T-helper 2 cell (primary cell): ENCODE measurements at regions not wholly inside any gene's neighbourhood (a gene's known extent, or its start where the extent isn't known, plus 50 kb on each side); places are given as distances from the start of the nearest gene placed in this dataset.
"Not testable (repeated sequence)": the region's sequence is repeated elsewhere in the genome, so short reads cannot be mapped to it uniquely, and the experiment has no call there.

ENCODE experiments used
- DNase-seq, 5 experiments: peaks; one replicate each; pipeline versions ENCODE4 v3.0.0 to v3.0.0-alpha.2; 2012 to 2022

- DNase-seq = no peak
Measured at GRCh38 chr3:176415661-176416295, 781.5 kb downstream of the TBL1XR1 start.

GRCh38 chr3:176412771-176413170, 784.5 kb downstream of the TBL1XR1 start:
- DNase-seq = no peak

GRCh38 chr3:176403531-176403930, 793.8 kb downstream of the TBL1XR1 start:
- no peak for DNase-seq

GRCh38 chr3:176401211-176401610, 796.1 kb downstream of the TBL1XR1 start:
- DNase-seq = no peak

- no peak for DNase-seq
Measured at GRCh38 chr3:176399193-176399592, 798.1 kb downstream of the TBL1XR1 start.

DNA sequence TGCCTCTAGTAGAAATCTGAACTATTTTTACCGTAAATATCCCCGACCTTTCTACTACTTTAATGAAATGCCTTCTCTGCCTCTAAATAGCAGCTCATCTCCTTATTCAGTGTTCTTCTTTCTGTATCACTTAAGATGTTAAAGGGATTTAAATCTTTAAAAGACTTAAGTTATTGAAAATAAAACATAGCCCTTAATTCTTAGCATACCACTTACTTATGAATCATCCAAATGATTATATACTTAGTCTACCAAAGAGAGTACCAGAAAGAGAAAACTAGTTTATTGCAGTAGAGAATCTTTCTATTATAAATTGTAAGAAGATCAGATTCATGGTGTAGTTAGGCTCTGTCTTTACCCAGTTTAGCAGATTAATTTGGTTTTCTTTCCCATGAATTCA, 802.0 kb downstream of the TBL1XR1 start:
- DNase-seq = no peak

DNA sequence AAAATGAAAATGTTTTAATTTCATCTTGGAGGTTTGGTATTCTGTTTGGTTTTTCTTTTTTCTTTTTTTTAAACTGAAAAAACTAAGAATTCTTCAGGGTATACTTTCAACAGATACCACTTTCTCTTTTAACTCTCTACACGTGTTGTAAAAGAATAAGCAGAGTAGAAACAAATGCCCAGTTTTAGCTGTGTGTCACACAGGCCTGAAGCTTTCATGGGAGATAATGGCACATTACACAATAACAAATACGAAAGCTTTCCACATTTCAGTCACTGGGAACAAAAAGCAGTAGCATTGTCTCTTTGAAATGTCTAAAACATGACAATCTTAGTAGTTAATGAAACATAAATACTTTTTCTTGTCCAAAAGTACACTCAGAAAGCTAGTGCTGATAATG, 818.5 kb downstream of the TBL1XR1 start:
- no peak for DNase-seq

DNA sequence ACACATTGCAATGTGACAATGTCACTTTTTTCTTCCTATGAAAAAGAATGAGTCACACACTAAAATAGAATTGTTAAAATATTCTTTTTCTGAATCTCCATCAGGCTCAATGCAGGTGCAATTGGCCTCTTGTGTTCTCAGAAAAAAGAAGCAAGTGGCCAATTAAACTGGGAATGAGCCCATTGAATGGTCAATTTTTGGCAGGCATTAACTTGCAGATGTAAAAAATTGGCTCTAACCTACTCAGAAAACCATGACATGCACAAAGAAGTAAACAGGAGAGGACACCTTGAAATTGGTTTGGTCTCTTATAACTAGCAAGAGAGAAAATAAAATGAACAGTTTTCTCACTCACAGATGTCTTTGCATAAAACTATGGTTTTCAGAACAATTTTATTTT, 820.8 kb downstream of the TBL1XR1 start:
- no peak for DNase-seq

DNA sequence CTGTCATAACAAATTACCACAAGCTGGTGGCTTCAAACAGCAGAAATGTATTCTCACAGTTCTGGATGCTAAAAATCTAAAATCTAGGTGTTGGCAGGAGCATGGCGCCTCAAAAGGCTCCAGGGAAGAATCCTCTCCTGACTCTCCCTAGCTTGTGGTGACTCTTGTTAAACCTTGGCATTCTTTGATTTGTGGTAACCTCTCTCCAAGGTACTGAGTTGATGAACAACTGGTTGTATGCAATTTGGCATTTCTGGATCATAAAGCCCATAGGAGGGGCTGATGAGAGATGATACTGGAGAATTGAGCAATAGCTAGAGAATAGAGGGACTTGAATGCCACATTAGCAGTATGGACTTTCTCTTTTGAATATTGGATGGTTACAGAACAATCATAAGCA, 821.8 kb downstream of the TBL1XR1 start:
- DNase-seq = no peak

DNA sequence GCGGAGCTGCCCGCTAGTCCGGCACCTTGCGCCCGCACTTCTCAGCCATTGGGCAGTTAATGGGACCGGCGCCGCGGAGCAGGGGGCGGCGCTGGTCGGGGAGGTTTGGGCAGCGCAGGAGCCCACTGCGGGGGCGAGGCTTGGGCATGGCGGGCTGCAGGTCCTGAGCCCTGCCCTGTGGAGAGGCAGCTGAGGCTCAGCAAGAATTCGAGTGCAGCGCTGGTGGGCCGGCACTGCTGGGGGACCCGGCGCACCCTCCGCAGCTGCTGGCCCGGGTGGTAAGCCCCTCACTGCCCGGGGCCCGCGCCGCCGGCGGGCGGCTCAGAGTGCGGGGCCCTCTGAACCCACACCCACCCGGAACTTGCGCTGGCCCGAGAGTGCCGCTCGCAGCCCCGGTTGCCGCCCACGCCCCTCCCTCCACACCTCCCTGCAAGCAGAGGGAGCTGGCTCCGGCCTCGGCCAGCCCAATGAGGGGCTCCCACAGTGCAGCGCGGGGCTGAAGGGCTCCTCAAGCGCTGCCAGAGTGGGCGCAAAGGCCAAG, 835.0 kb downstream of the TBL1XR1 start:
- no peak for DNase-seq

GRCh38 chr3:176359211-176359610, 838.1 kb downstream of the TBL1XR1 start:
- DNase-seq = no peak

- DNase-seq = no peak
Measured at GRCh38 chr3:176357891-176358290, 839.4 kb downstream of the TBL1XR1 start.

- no peak for DNase-seq
Measured at GRCh38 chr3:176354843-176355242, 842.4 kb downstream of the TBL1XR1 start.

- no peak for DNase-seq
Measured at GRCh38 chr3:176352716-176353334, 844.5 kb downstream of the TBL1XR1 start.

DNA sequence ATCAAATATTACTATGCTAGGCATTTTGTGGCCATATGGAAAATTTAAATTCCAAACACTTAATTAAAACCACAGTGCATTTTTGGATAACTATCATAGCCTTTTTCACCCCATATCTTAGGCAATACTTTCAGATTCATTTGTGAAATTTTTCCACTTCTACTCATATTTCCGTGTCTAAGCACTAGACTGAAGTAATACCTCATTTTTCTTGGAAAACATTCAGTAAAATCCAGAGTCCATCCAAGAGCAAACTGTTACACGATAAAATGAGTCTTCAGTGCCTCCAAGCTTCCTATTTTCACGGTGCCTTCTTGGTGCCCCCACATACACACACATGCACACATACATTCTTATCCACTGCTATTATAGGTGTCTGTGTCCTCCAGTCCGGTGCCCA, 845.9 kb downstream of the TBL1XR1 start:
- no peak for DNase-seq

DNA sequence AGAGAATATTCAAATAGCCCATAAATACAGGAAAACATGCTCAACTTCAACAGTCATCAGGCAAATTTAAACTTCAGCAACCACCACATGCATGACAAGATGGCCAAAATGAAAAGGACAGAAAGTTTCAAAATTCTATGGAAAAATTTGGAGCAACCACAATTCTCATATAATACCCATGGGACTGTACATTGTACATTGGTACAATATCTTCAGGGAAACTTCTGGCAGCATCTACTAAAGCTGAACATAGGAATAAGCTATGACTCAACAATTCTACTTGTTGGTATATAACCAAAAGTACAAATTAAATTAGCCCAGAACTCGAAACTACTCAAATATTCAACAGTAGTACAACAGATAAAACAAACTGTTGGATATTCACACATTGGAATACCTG, 847.6 kb downstream of the TBL1XR1 start:
- no peak for DNase-seq

- no peak for DNase-seq
Measured at GRCh38 chr3:176347424-176348146, 849.7 kb downstream of the TBL1XR1 start.

DNA sequence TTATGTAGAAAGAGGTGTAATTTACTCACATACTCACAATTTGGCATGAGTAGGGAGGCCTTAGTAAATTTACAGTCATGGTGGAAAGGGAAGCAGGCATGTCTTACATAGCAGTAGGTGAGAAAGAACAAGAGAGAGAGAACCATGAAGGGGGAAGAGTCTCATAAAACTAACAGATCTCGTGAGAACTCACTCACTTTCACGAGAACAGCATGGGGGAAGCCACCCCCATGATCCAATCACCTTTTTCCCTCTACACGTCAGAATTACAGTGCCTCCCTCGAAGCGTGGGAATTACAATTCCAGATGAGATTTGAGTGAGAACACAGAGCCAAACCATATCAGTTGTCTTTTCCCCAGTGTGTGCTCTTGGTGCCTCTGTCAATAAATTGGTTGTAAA, 855.3 kb downstream of the TBL1XR1 start:
- no peak for DNase-seq

- no peak for DNase-seq
Measured at GRCh38 chr3:176328666-176329065, 868.6 kb downstream of the TBL1XR1 start.

- DNase-seq = no peak
Measured at GRCh38 chr3:176328198-176328597, 869.1 kb downstream of the TBL1XR1 start.

DNA sequence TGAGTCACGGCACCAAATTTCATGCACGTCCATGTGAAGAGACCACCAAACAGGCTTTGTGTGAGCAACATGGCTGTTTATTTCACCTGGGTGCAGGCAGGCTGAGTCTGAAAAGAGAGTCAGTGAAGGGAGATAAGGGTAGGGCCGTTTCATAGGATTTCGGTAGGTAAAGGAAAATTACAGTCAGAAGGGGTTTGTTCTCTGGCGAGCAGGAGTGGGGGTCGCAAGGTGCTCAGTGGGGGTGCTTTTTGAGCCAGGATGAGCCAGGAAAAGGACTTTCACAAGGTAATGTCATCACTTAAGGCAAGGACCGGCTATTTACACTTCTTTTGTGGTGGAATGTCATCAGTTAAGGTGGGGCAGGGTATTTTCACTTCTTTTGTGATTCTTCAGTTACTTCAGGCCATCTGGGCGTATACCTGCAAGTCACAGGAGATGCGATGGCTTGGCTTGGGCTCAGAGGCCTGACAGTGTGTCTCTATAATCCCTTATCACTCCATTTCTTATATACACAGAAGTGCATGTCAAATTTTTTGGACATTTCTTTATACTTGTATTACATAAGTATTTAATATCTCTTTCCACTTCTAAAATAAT, 870.3 kb downstream of the TBL1XR1 start:
- not testable (repeated sequence) for DNase-seq

- DNase-seq = not testable (repeated sequence)
Measured at GRCh38 chr3:176321532-176321931, 875.8 kb downstream of the TBL1XR1 start.

- DNase-seq = no peak
Measured at GRCh38 chr3:176321099-176321498, 876.2 kb downstream of the TBL1XR1 start.
